ENCODE measurements at regions not wholly inside any gene's neighbourhood (a gene's known extent, or its start where the extent isn't known, plus 50 kb on each side); places are given as distances from the start of the nearest gene placed in this dataset.

- TF ChIP-seq CTCF (conservative IDR thresholded peaks at IDR 0.05; ENCODE audit: control insufficient read depth, insufficient read depth, low read depth, low read length) = no peak
- no peak overlapping the region for H3K4me3 ChIP-seq (ENCODE audit: control insufficient read depth, low read depth, low read length)
- no peak for DNase-seq (ENCODE audit: low read depth)
Measured at GRCh38 chr2:6434438-6434837, 431.3 kb downstream of the CMPK2 start.

- no peak for DNase-seq (ENCODE audit: low read depth)
- no peak for TF ChIP-seq CTCF (conservative IDR thresholded peaks at IDR 0.05; ENCODE audit: control insufficient read depth, insufficient read depth, low read depth, low read length)
- no peak overlapping the region for H3K4me3 ChIP-seq (ENCODE audit: control insufficient read depth, low read depth, low read length)
Measured at GRCh38 chr2:6441800-6442199, 423.9 kb downstream of the CMPK2 start.

- DNase-seq (ENCODE audit: low read depth) = no peak
- no peak for TF ChIP-seq CTCF (conservative IDR thresholded peaks at IDR 0.05; ENCODE audit: control insufficient read depth, insufficient read depth, low read depth, low read length)
- no peak overlapping the region for H3K4me3 ChIP-seq (ENCODE audit: control insufficient read depth, low read depth, low read length)
Measured at GRCh38 chr2:6442252-6442985, 423.3 kb downstream of the CMPK2 start.

GRCh38 chr2:6443061-6443823 is 422.5 kb downstream of the CMPK2 start:
- DNase-seq (ENCODE audit: low read depth) = no peak
- H3K4me3 ChIP-seq (ENCODE audit: control insufficient read depth, low read depth, low read length) = no peak overlapping the region
- TF ChIP-seq CTCF (conservative IDR thresholded peaks at IDR 0.05; ENCODE audit: control insufficient read depth, insufficient read depth, low read depth, low read length) = no peak

GRCh38 chr2:6444514-6444913 is 421.2 kb downstream of the CMPK2 start:
- DNase-seq (ENCODE audit: low read depth) = no peak
- no peak overlapping the region for H3K4me3 ChIP-seq (ENCODE audit: control insufficient read depth, low read depth, low read length)
- TF ChIP-seq CTCF (conservative IDR thresholded peaks at IDR 0.05; ENCODE audit: control insufficient read depth, insufficient read depth, low read depth, low read length) = no peak

- DNase-seq (ENCODE audit: low read depth) = no peak
Measured at GRCh38 chr2:6445156-6445555, 420.6 kb downstream of the CMPK2 start.

More at GRCh38 chr2:6445156-6445555, 420.6 kb downstream of the CMPK2 start:
- no peak overlapping the region for H3K4me3 ChIP-seq (ENCODE audit: control insufficient read depth, low read depth, low read length)
- no peak for TF ChIP-seq CTCF (conservative IDR thresholded peaks at IDR 0.05; ENCODE audit: control insufficient read depth, insufficient read depth, low read depth, low read length)
